CD14-positive monocyte (primary cell): ENCODE measurements at regions not wholly inside any gene's neighbourhood (a gene's known extent, or its start where the extent isn't known, plus 50 kb on each side); places are given as distances from the start of the nearest gene placed in this dataset.

Source experiments
- DNase-seq, 3 donors: peaks; one replicate each; pipeline ENCODE4 v3.0.0-alpha.2; 2011 to 2022
- H2AFZ ChIP-seq: 2 replicates; pipeline ENCODE4 v1.6.0; 2012; ENCODE audit warnings: mild to moderate bottlenecking, low read depth, low read length, inconsistent platforms; ENCODE audit not compliant: insufficient read depth, poor library complexity, severe bottlenecking
- H3K27ac ChIP-seq, 2 donors: 1 replicate in 1 of 2; 2 replicates in 1 of 2; pipeline ENCODE4 v1.5.1; 2012 to 2013; ENCODE audit warnings: low read length in 2 of 2, control low read depth in 1 of 2, inconsistent platforms in 1 of 2, low read depth in 1 of 2, mild to moderate bottlenecking in 1 of 2
- H3K27me3 ChIP-seq, 2 donors: one replicate each; pipeline versions ENCODE4 v1.6.0 to v1.6.1; 2011 to 2013; ENCODE audit warnings: low read length in 2 of 2; ENCODE audit not compliant: control insufficient read depth in 2 of 2, insufficient read depth in 2 of 2
- H3K36me3 ChIP-seq, 2 donors: replicated peaks in 1 of 2; 1 replicate in 1 of 2; 2 replicates in 1 of 2; pipeline versions ENCODE4 v1.5.1 to v1.6.1; 2012 to 2013; ENCODE audit warnings: low read length in 2 of 2, control low read depth in 1 of 2, inconsistent platforms in 1 of 2, mild to moderate bottlenecking in 1 of 2; ENCODE audit not compliant: insufficient read depth in 2 of 2, control insufficient read depth in 1 of 2
- H3K4me1 ChIP-seq, 2 donors: 1 replicate in 1 of 2; 2 replicates in 1 of 2; pipeline versions ENCODE4 v1.5.1 to v1.6.1; 2012 to 2013; ENCODE audit warnings: low read length in 2 of 2, control low read depth in 1 of 2, inconsistent platforms in 1 of 2, mild to moderate bottlenecking in 1 of 2, moderate library complexity in 1 of 2; ENCODE audit not compliant: insufficient read depth in 2 of 2, control insufficient read depth in 1 of 2
- H3K4me2 ChIP-seq: replicated peaks from 2 replicates; pipeline ENCODE3; 2012; ENCODE audit warnings: low read length, moderate library complexity, mild to moderate bottlenecking; ENCODE audit not compliant: poor library complexity, severe bottlenecking; ENCODE audit errors: extremely low read depth
- H3K4me3 ChIP-seq, 3 experiments: fragments of 200-600 bp in 1 of 3; sonication (generic) in 1 of 3; replicated peaks in 1 of 3; 1 replicate in 2 of 3; 2 replicates in 1 of 3; pipeline ENCODE4 v1.5.1; 2011 to 2013; ENCODE audit warnings: low read length in 3 of 3, mild to moderate bottlenecking in 3 of 3, control low read depth in 2 of 3, low read depth in 2 of 3, inconsistent platforms in 1 of 3, moderate library complexity in 1 of 3
- H3K79me2 ChIP-seq: 2 replicates; pipeline ENCODE4 v1.6.0; 2012; ENCODE audit warnings: mild to moderate bottlenecking, control low read depth, inconsistent platforms, low read length, moderate library complexity; ENCODE audit not compliant: insufficient read depth
- H3K9ac ChIP-seq: 2 replicates; pipeline ENCODE4 v1.6.0; 2017; ENCODE audit warnings: low read length, mild to moderate bottlenecking; ENCODE audit not compliant: insufficient read depth, poor library complexity, severe bottlenecking
- H3K9me3 ChIP-seq, 2 donors: replicated peaks in 1 of 2; 1 replicate in 1 of 2; 2 replicates in 1 of 2; pipeline versions ENCODE4 v1.5.1 to v1.6.1; 2012 to 2013; ENCODE audit warnings: low read length in 2 of 2, control low read depth in 1 of 2; ENCODE audit not compliant: control insufficient read depth in 1 of 2, insufficient read depth in 1 of 2
- H4K20me1 ChIP-seq: 2 replicates; pipeline ENCODE4 v1.6.0; 2012; ENCODE audit warnings: mild to moderate bottlenecking, low read length, control low read depth, moderate library complexity; ENCODE audit not compliant: insufficient read depth
- H3K27ac Mint-ChIP-seq, 7 donors: one replicate each; pipeline ENCODE4 v1.8.0; 2020; ENCODE audit warnings: mild to moderate bottlenecking in 7 of 7, mixed read lengths in 7 of 7, moderate library complexity in 6 of 7, inconsistent platforms in 2 of 7
- H3K27me3 Mint-ChIP-seq, 3 donors: one replicate each; pipeline ENCODE4 v1.8.0; 2021 to 2022; ENCODE audit warnings: low read depth in 3 of 3, mild to moderate bottlenecking in 3 of 3, mixed read lengths in 3 of 3, moderate library complexity in 3 of 3, inconsistent platforms in 1 of 3
- H3K36me3 Mint-ChIP-seq, 2 donors: one replicate each; pipeline ENCODE4 v1.8.0; 2020; ENCODE audit warnings: mixed read lengths in 2 of 2, inconsistent platforms in 1 of 2, mild to moderate bottlenecking in 1 of 2
- H3K4me1 Mint-ChIP-seq: one replicate; pipeline ENCODE4 v1.8.0; 2020; ENCODE audit warnings: mild to moderate bottlenecking, mixed read lengths
- H3K4me3 Mint-ChIP-seq, 2 donors: one replicate each; pipeline ENCODE4 v1.8.0; 2020; ENCODE audit warnings: mild to moderate bottlenecking in 2 of 2, mixed read lengths in 2 of 2, moderate library complexity in 1 of 2
- H3K9me3 Mint-ChIP-seq, 7 donors: one replicate each; pipeline ENCODE4 v1.8.0; 2020 to 2022; ENCODE audit warnings: mixed read lengths in 7 of 7, mild to moderate bottlenecking in 6 of 7, moderate library complexity in 6 of 7, inconsistent platforms in 2 of 7
- CTCF ChIP-seq: fragments of 200-600 bp; IDR thresholded peaks from one replicate; pipeline ENCODE4 v1.8.0; 2022; ENCODE audit warnings: antibody characterized with exemption, mild to moderate bottlenecking
- WGBS: methylation state at CpG from one replicate; pipeline ENCODE4 v1.1.5; 2013; ENCODE audit warnings: missing lambda C conversion rate; ENCODE audit not compliant: insufficient coverage; 5-methylcytosine and 5-hydroxymethylcytosine counted together
- intact Hi-C, 2 donors: fragments of 100-400 bp; cut with micrococcal nuclease; formaldehyde crosslinking; loops; one replicate each; pipeline versions ENCODE4 v1.15.0 to v1.15.1; 2023

GRCh38 chr9:79945016-79945415 lies 373.3 kb downstream of the TLE4 start:
- no peak overlapping the region for H3K4me3 Mint-ChIP-seq
- no peak for DNase-seq

GRCh38 chr9:79940919-79941318 lies 369.2 kb downstream of the TLE4 start:
- H3K9me3 Mint-ChIP-seq, result peaks cover 0 to 10% (median 3%) of the 10 kb centered on the region in 7 donors
- no peaks in the 10 kb centered on the region for H3K27me3 ChIP-seq
- no peak overlapping the region for H3K4me2 ChIP-seq
- intact Hi-C loops, result no loop called here
- H3K4me3 ChIP-seq, result no peak overlapping the region
- H3K9me3 ChIP-seq, result no peaks in the 10 kb centered on the region
- H2AFZ ChIP-seq, result no peak overlapping the region
- no peaks in the 10 kb centered on the region for H3K79me2 ChIP-seq
- H3K4me1 Mint-ChIP-seq, result no peaks in the 10 kb centered on the region
- no peaks in the 10 kb centered on the region for H3K4me1 ChIP-seq
- H3K27me3 Mint-ChIP-seq, result no peaks in the 10 kb centered on the region
- DNase-seq, result no peak
- H3K36me3 Mint-ChIP-seq, result no peaks in the 10 kb centered on the region
- H4K20me1 ChIP-seq, result no peaks in the 10 kb centered on the region
- H3K27ac ChIP-seq, result no peak overlapping the region
- H3K9ac ChIP-seq, result no peak overlapping the region
- WGBS, result 67% methylated on average over 3 of the region's 6 CpGs
- TF ChIP-seq CTCF, result no peak
- no peak overlapping the region for H3K27ac Mint-ChIP-seq
- H3K36me3 ChIP-seq, result no peaks in the 10 kb centered on the region
- H3K4me3 Mint-ChIP-seq, result no peak overlapping the region

More at GRCh38 chr9:79945016-79945415, 373.3 kb downstream of the TLE4 start:
- H3K27me3 Mint-ChIP-seq, result peaks cover 0 to 1% (median 0%) of the 10 kb centered on the region in 3 donors
- H3K4me2 ChIP-seq, result no peak overlapping the region
- H3K79me2 ChIP-seq, result no peaks in the 10 kb centered on the region
- no peaks in the 10 kb centered on the region for H4K20me1 ChIP-seq
- H3K36me3 ChIP-seq, result no peaks in the 10 kb centered on the region
- no peak overlapping the region for H3K4me3 ChIP-seq
- H2AFZ ChIP-seq, result no peak overlapping the region
- 100% methylated on average over 1 of the region's 1 CpG for WGBS
- no peaks in the 10 kb centered on the region for H3K27me3 ChIP-seq
- peaks cover 0 to 2% (median 0%) of the 10 kb centered on the region in 7 donors for H3K9me3 Mint-ChIP-seq
- no peaks in the 10 kb centered on the region for H3K9me3 ChIP-seq
- no peaks in the 10 kb centered on the region for H3K4me1 Mint-ChIP-seq
- no peak overlapping the region for H3K27ac ChIP-seq
- intact Hi-C loops, result no loop called here
- no peaks in the 10 kb centered on the region for H3K4me1 ChIP-seq
- no peaks in the 10 kb centered on the region for H3K36me3 Mint-ChIP-seq
- H3K9ac ChIP-seq, result no peak overlapping the region
- H3K27ac Mint-ChIP-seq, result no peak overlapping the region
- TF ChIP-seq CTCF, result no peak
